GM21381 (cell line): ENCODE measurements at regions not wholly inside any gene's neighbourhood (a gene's known extent, or its start where the extent isn't known, plus 50 kb on each side); places are given as distances from the start of the nearest gene placed in this dataset.

Experiments
- ATAC-seq: cut with Tn5 transposase; IDR thresholded peaks from one replicate; pipeline ENCODE4 v1.9.1; 2021; ENCODE audit warnings: mild to moderate bottlenecking, moderate library complexity; ENCODE audit not compliant: unreplicated experiment

DNA sequence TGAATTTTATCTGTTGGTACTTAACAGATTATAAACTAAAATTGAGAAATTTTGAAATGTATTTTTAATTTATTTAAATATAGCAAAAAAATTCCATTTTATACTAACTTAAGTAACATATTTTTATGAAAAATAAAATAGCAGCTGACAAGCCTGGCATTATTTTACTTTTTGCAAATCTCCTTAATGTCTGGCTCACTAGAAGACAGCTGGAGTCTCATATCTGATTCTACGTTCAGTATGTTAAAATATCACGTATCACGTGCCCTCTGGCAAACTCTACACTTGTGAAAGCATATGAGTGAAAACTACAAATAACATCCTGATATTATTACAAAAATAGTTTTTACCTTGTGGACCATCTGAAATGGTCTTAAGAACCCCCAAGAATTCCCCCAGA lies 513.2 kb upstream of the NBEA start:
- no peak for ATAC-seq

DNA sequence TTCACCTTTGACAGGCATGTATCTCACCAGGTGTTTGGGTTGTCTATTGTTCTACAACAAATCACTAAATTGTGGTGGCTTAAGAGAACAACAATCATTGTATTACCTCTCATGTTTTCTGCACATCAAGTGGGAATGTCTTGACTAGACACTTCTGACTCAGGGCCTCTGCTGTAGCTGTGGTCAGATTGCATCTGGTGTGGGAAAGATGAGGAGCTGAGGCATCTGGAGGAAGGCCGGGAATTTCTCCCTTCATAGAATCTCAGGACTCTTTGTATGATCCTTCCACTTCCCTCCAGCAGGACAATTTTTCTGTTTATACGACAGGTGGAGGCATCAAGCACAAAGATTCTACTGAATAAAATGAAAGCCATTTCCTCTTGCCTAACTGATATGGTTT lies 511.8 kb upstream of the NBEA start:
- ATAC-seq = no peak

DNA sequence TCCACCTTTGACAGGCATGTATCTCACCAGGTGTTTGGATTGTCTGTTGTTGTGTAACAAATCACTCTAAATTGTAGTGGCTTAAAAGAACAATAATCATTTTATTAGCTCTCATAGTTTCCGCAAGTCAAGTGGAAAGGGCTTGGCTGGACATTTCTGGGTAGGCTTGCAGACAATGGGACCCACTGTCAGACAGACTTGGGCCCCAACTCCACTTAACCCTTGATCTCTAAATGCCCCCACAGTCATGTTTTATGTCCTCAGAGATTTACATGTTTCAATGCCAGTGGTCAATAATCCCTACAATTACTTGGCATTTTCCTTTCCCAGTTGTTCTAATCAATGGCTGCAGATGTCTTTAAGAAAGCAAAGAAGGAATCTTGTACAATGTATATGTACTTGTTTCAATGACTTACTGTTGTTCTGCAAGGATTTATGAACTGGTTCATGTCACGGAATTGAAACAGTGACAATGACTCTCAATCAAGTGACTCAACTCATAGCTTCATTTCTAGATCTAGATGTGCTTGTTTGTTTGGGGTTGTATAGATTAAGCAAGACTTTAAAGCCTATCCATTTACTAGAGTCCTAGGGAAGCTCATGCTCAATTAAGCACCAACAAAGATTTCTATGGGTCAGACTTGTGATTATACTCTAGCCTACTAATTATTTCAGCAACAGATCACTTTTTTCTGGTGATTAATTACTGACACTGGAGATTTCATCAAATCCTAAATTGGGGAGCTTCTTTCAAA lies 510.1 kb upstream of the NBEA start:
- ATAC-seq = no peak

DNA sequence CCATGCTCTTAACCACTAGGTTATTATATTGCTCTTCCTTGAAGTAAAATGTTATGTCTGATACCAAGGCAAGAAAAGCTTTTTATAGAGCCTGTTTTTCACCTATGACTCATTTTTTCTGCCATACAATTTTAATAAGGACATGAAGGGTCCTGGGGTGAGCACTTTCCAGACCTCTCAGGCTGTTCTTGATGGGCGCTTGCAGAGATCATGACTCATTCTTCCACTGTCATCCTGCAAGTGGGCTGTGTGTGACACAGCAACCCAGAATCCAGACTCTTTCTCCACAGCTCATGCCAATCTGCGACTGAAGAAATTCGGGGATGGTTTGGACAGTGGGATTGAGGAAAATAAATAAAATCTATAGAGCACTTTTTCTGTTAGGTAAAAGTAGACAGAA lies 506.7 kb upstream of the NBEA start:
- no peak for ATAC-seq

DNA sequence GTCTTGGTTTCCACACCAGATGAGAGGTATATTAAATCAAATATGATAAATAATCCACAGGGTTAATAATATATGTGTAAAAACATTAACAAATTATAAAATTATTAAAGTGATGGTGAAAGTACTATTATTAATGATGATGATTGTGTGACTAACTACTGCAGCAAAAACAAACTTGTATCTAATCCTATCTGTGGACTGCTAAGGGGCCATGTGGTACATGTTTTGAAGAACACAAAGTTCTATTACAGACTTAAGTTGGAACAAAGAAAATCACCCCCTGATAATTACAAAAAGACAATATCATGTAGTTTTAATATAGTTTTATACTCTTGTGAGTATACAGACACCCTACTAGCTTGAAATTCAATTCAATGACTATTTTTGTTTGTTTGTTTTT lies 504.2 kb upstream of the NBEA start:
- ATAC-seq = no peak

DNA sequence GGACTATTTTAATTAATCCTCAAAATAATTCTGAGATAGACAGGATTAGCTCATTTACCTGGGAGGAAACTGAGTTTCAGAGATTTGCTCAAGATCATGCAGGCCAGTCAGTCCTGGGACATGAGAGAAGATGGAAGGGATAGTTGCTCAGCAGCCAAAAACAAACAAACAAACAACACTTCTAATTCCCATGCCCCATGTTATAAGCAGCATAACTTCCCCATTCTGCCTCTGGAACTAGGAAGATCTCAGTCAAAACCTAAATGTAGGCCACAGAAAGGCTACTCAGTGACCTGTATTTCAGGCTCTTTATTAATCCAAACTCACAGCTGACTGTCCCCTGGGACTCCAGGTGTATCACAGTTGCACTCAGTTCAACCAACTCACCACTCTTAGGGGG lies 489.2 kb upstream of the NBEA start:
- ATAC-seq = no peak

DNA sequence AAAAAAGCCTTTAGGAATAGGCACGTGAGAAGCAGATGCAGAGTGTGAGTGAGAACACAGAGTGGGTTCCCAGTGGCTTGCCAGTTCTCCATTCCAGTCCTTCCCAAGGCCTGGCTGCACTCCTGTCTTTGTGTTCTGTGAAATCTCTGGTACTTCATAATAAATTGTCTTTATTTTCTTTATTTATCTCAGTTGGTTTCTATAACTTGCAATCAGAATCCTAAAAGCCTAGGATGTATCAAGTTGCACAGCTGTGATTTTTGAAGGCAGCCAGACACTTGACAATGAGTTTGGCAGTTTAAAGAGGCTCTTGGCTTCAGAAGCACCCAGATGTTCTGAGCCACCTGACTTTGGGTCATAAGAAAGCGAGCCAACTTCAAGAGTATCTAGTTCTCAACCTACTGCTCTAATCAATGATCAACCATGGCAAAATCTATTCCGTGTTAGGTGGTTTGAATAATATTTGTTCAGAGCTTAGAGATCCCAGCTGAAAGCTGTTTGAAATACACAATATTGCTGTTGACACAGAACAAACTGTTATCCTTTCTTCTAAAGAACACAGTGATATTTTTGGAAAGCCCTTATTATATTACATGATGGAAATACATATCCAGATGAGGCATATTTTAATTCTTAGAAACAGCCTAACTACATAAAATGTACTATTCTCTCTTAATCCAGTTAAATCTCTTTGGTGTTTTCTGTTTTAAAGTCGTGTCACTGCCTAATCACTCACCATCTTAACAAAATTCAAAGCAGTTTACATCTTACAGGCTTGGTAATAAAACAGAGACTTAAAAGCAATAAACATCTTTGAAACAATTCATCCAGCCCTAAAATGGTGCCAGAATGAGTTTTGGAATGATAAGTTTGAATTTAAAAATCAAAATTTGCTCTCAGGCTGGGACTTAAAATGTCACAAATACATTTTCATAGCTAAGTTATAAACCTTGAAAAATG lies 483.0 kb upstream of the NBEA start:
- ATAC-seq = no peak

DNA sequence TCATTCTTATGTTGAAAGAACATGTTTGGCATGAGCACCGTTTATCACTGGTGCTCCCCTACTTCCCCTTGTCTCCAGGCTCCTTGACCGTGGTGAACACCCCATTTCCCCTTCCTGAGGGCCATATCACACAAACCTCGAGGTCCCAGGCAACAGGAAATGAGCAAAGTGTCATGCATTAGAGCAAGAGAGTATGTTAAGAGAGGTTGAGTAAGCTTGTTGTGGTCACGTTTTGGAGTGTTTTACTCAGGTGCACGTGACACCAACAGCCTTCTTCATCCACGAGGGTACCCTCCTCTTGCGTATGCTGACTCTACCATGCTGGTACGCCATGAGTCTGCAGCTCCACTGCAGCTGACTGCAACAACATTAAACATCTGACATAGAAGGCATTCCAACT lies 482.2 kb upstream of the NBEA start:
- no peak for ATAC-seq

DNA sequence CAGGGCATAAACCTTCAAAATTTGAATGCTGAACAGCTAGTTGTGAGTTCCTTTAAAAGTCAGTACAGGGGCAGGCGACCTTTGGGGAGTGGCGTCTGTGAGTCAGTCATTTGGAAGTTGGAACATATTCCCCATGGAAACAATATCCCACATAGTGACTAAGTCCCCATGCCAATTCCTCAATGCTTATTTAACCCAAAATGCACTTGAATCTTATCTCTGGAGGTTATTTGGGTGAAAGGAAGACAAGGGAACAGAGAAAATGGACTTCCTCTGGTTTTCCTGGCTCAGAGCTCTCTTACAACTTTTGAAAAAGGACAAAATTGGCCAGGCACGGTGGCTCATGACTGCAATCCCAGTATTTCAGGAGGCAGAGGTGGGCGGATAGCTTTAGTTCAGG lies 479.2 kb upstream of the NBEA start:
- ATAC-seq = no peak

DNA sequence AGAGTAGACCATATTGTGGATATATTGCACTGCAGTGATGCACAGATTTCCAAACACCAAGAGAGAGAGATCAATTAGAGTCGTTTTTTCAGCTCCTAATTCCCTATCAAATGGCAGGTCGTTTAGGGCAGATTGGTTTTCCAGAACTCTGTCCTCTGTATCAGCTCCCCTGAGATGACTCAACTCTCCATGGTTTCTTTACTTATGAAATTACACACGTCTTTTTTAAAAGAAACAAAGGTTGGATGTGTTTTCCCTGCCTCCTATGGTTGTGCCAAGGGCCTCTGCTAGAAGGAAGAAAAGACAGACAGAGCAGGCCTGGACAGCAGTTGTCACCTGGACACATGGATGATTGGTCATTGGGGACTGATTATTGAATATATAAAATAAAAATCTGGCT lies 478.1 kb upstream of the NBEA start:
- no peak for ATAC-seq

DNA sequence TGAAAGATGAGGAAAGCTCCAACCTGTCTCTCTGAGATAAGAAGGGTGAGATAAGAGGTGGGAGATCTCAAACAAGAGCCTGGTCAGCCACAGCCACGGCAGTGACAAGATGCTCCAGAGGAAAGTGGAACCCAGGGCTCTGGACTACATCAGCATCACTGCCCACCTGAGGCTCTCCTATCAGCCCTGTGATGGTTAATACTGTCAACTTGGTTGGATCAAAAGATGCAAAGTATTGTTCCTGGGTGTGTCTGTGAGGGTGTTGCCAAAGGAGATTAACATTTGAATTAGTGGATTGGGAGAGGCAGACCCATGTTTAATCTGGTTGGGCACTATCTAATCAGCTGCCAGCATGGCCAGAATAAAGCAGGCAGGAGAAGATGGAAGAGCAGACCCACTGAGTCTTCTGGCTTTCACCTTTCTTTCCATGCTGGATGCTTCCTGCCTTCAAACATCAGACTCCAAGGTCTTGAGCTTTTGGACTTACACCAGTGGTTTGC lies 476.6 kb upstream of the NBEA start:
- no peak for ATAC-seq

DNA sequence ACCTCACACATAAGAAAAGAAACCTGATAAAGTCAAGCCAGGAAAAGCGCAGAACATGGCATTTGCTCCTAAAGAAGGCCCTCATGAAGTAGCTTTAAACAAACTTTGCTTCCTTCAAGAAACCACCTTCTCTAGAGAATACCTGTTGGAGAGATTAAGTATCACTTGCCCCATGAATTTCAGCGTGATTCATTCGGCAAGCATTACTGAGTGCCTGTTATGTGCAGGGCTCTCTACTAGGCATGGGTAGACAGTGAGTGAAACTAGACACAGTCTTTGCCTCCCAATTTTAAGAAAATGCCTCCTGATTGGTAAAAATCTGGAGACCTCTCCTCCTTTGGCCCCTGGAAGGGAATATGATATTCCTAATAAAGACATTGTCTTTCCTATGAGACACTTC lies 475.8 kb upstream of the NBEA start:
- ATAC-seq = no peak

DNA sequence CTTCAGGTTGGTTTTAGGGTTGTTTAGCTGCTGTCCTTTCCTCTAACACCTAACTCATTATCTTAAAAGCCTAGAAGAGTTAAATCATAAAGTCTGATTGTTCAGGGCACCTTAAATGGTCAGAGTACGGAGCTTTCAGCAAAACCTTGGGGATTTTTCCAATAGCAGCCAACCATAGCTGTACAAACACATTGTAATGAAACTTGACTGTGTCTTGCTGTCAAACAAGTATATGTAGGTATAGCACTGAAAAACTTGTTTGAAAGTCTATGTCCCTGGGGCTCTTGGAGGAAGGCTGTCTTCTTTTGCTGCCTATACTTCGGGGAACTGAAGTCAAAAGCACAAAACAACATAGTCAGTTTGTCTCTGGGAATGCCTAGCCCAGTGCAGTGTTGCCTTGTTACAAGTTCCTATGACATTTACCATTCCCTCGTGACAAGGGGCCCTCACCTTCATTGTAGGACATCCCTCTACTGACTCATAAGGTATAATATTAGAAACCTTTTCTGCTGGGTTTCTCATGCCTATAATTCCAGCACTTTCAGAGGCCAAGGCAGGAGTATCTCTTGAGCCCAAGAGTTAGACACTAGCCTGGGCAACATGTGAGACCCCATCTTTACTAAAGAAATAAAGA lies 474.5 kb upstream of the NBEA start:
- no peak for ATAC-seq

DNA sequence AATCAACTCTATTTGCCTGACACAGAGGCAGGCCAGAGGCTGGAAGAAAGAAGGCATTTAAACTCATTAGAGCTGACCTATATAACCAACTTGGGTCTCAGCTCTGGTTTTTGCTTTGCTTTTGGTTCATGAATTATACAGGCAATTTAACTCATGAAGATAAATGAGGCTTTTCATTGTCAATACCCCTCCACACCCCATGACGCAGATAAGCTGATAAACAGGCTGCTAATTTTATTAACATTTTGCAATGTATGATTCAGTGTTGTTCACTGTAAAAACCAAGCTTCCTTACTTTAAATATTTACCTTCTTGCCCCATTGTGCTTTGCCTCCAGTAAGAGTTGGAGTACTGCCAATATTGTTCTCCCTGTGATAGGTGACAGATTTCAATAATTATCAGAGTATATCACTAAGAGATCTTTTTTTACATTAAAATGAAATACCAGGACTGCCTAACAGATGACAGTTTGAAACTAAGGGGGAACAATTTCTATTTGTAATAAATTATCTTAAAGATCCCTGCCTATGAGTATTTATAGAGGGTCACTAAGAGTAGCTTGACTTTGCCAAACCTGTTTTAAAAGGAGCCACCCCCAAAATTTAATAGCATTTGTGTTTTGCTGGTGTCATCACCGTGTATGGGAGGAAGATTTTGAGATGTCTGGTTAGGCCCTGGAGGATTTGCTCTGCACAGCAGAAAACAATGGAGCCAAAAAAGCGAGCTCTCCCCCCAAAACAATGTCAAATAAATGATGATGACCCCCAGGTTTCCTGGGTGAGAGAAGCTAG lies 472.7 kb upstream of the NBEA start:
- no peak for ATAC-seq

DNA sequence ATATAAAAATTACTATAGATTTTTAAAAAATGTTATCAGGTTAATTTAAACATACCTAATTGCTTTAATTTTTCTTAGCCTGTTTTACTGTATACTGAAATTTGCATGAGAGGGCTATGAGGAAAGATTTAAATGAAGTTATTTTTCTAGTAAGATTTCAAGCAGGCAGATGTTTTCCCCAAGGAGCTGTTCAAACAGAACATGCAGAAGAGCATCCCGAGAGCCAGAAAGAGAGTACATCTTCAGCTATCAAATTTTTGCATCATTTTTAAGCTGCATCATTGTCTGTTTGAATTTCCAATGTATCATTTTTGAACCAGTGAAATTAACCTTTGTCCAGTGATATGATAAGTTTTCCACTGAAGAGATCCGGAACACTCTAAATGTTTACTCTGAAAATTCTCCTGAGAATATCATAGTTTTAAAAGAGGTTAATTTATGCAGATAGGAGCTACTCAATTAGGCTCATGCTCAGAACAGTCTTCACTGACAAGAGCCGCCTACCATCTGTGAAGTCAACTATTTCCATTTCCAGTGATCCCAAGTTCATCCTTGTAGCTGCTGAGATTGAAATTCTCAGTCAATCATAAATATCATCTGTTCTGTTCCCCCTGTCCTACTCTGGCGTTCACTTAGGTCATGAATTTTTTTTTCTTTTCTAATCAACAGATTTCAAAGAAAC lies 467.7 kb upstream of the NBEA start:
- no peak for ATAC-seq

DNA sequence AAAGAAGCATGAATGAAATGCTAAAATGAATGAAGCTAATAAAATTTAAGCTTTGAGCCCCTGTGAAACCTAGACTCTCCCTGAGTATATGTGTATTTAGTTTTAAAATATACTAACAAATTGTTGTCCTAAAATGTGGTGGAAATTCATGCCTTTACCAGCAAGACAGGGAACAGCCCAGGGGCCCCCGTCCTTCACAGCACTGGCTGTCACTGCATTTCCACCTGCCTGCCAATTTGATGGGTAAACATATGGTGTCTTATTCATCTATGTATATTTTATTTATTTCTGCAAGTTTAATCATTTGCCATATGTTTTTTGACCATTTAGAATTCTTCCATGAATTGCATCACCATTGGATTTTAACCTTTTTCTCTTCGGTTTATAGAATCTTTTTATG lies 463.7 kb upstream of the NBEA start:
- ATAC-seq = no peak

DNA sequence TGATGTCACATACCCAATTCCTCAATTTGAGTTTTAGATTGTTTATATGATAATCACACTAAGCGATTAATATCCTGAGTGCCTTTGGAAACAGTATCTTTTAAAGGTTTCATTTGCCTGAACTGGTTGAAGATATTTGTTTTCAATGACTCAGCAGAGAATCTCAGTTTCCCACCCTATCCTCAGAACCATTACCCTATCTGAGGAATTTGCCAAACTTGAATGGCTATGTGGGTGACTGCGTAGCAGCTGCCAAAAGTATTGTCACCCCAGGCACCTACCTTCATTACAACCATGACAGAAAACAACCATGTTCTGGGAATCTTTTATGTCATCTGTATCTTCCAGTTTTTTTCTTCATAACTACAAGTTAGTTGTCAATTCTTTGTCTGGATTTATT lies 440.1 kb upstream of the NBEA start:
- ATAC-seq = no peak

DNA sequence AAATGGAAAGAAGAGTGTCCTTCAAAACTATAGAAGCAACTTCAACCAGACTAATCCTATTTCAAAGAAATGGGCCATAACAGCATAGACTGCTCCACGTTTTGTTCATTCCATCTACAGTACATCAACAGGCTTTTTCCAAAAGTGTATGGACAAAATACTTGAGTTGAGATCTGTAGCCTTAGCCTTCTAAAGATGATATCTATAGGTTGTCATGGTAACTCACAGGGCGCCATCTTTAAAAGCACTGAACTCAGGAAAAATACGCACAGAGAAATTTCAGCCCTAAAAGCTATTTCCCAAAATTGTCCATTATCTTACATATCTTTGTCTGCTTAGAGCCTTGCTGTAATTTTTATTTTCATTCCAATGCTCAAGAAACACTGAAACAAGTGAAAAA lies 439.4 kb upstream of the NBEA start:
- ATAC-seq = no peak

DNA sequence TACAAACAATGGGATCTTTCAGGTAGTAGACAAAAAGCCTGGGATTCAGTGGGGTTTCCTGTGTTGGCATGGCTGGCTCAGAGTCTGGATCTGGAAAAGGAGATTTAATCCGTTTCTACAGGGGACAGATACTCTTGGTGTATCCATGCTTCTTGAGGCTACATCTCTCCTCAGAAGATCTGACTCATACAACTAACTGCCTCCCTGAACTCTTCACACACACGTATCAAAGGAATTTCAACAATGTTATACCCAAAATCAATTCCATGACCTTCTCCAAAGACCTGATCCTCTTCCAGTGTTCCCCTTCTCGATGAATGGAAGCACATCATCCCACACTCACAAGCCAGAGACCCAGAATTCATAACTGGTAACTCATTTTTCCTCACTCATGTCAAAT lies 435.3 kb upstream of the NBEA start:
- ATAC-seq = no peak

DNA sequence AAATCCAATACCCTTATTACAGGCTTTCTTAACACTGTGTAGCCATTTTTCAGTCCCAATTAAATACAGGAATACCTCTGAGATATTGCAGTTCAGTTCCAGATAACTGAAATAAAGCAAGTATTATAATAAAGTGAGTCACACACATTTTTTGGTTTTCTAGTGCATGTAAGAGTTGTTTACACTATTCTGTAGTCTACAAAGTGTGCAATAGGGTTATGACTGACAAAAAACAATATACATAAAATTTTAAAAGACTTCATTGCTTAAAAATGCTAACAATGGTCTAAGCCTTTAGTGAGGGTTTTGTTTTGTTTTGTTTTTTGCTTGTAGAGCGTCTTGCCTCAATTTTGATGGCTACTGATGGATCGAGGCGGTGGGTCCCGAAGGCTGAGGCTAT lies 434.4 kb upstream of the NBEA start:
- ATAC-seq = no peak
